GM06990 (cell line): ENCODE measurements at regions not wholly inside any gene's neighbourhood (a gene's known extent, or its start where the extent isn't known, plus 50 kb on each side); places are given as distances from the start of the nearest gene placed in this dataset.

Source experiments
- DNase-seq: peaks from one replicate; pipeline ENCODE4 v3.0.0-alpha.2; 2011; ENCODE audit not compliant: insufficient read length; ENCODE audit errors: extremely low read depth
- H3K27me3 ChIP-seq: replicated peaks from 2 replicates; pipeline ENCODE4 v1.6.0; 2011; ENCODE audit warnings: low read length; ENCODE audit not compliant: control insufficient read depth, insufficient read depth
- H3K36me3 ChIP-seq: 2 replicates; pipeline ENCODE4 v1.5.1; 2011; ENCODE audit warnings: low read length; ENCODE audit not compliant: control insufficient read depth, insufficient read depth
- H3K4me3 ChIP-seq: replicated peaks from 2 replicates; pipeline ENCODE4 v1.5.1; 2011; ENCODE audit warnings: low read depth, mild to moderate bottlenecking, control low read depth, low read length
- TF ChIP-seq, protein P1 (sequence below): IDR thresholded peaks from 2 replicates; pipeline ENCODE4 v1.5.1; 2011; ENCODE audit warnings: low read length, control low read depth, mild to moderate bottlenecking, inconsistent platforms; ENCODE audit not compliant: insufficient read depth, poor library complexity, severe bottlenecking

DNA sequence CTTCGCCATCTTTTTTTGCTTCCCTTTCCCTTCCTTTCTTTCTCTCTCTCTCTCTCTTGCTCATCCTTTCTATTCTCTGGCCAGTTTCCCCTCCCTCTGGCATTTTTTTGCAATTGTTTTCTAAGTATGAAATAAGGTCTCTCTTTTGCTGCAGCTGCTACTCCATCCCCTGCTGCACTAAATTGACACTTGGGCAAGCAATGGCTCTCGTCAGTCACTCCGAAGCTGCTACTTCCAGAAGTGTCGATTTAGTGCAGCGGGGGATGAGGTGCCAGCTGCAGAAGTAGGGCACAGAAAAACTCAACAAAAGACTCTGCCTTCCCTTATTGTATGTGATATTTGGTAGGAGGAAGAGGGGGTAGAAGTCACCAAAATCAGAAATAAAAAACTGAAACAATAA, 642.3 kb downstream of the RWDD3 start:
- Histone ChIP-seq H3K27me3 (no peaks in the 10 kb centered on the region), H3K4me3 (no peak overlapping the region), H3K36me3 (no peaks in the 10 kb centered on the region)
- no peak for DNase-seq
- TF ChIP-seq, protein P1, sequence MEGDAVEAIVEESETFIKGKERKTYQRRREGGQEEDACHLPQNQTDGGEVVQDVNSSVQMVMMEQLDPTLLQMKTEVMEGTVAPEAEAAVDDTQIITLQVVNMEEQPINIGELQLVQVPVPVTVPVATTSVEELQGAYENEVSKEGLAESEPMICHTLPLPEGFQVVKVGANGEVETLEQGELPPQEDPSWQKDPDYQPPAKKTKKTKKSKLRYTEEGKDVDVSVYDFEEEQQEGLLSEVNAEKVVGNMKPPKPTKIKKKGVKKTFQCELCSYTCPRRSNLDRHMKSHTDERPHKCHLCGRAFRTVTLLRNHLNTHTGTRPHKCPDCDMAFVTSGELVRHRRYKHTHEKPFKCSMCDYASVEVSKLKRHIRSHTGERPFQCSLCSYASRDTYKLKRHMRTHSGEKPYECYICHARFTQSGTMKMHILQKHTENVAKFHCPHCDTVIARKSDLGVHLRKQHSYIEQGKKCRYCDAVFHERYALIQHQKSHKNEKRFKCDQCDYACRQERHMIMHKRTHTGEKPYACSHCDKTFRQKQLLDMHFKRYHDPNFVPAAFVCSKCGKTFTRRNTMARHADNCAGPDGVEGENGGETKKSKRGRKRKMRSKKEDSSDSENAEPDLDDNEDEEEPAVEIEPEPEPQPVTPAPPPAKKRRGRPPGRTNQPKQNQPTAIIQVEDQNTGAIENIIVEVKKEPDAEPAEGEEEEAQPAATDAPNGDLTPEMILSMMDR = no peak

DNA sequence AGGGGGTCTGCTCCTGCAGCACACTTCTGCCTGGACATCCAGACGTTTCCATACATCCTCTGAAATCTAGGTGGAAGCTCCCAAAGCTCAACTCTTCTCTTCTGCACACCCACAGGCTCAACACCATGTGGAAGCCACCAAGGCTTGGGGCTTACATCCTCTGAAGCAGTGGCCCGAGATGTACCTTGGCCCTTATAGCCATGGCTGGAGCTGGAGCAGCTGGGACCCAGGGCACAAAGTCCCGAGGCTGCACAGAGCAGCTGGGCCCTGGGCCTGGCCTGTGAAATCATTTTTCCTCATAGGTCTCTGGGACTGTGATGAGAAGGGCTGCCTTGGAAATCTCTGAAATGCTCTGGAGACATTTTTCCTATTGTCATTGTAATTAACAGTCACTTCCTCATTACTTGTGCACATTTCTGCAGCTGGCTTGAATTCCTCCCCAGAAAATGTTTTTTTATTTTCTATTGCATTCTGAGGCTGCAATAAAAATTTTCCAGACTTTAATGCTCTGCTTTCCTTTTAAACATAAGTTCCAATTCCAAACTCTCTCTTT, 645.6 kb downstream of the RWDD3 start:
- Histone ChIP-seq H3K27me3 (no peaks in the 10 kb centered on the region), H3K36me3 (no peaks in the 10 kb centered on the region), H3K4me3 (no peak overlapping the region)
- TF ChIP-seq, protein P1 = no peak
- DNase-seq = no peak

DNA sequence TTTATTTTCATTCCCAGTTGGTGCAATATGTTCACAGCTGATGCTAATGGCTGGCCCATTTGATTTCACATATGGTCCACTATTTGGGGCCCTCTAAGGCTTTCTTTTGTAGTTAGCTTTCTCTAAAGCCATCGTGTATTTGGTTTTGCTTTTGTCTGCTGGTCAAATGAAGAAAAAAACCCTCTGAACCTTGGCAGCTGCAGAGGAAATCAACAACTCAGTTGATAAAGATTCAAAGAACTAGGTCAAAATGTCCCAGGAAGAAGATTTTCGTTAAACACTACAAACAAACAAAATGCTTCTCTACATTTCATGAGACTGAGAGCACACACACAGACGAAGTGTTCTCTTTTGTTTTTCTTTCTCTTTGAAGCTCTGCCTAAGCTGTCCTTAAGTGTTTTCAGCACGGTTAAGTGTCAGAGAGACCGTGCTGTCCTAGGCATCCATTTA, 655.0 kb downstream of the RWDD3 start:
- Histone ChIP-seq H3K36me3 (no peaks in the 10 kb centered on the region), H3K4me3 (no peak overlapping the region), H3K27me3 (no peaks in the 10 kb centered on the region)
- DNase-seq = no peak
- TF ChIP-seq, protein P1 = no peak

DNA sequence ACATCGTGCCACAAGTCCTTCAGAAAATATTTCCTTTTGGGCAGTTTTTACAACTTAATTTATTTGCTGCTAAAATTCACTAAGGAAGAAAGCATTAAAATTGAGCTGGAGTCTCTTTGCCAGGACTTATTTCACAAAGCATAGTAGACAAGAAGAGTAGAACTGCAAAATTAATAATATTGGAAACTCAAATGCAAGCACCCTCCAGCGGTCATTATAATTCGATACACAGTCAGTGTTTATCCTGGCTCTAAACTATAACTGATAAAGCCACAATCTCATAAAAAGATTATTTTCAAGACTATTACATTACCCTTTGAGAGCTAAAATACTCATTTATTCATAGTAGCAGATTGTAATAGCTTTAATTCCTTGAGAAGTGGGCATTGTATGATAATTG, 655.4 kb downstream of the RWDD3 start:
- H3K36me3 ChIP-seq = no peaks in the 10 kb centered on the region
- TF ChIP-seq, protein P1 = no peak
- no peaks in the 10 kb centered on the region for H3K27me3 ChIP-seq
- no peak for DNase-seq
- no peak overlapping the region for H3K4me3 ChIP-seq

DNA sequence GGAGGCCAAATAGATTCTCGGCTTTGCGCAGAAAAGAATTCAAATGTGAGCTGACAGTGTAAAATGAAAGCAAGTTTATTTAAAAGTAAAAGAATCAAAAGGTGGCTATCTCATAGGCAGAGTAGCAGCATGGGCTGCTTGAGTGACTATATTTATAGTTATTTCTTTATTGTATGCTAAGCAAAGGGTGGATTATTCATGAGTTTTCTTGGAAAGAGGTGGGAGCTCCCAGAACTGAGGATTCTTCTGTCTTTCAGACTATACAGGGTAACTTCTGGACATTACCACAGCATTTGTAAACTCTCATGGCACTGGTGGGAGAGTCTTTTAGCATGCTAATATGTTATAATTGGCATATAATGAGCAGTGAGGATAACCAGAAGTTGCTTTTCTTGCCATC, 659.9 kb downstream of the RWDD3 start:
- no peak for DNase-seq
- Histone ChIP-seq H3K27me3 (no peaks in the 10 kb centered on the region), H3K36me3 (no peaks in the 10 kb centered on the region), H3K4me3 (no peak overlapping the region)
- TF ChIP-seq, protein P1 = no peak

DNA sequence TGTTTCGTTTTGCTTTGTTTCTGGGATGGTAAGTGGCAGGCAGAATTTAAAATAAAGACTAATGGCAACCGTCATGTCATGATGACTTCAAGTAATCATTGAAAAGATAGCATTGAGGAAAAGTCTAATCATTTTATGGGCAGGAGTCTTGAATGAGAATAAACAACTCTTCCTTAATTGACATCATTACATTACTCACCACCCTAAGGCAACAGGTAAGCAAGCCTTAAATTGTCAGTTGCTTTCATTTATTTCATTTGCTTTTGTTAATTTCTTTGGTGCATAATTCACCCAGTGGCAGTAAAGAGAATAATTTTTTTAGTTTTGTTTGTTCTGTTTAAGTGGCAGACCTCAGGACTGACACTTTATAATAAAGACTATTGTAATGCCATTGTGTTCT, 669.0 kb downstream of the RWDD3 start:
- Histone ChIP-seq H3K36me3 (no peaks in the 10 kb centered on the region), H3K27me3 (no peaks in the 10 kb centered on the region), H3K4me3 (no peak overlapping the region)
- TF ChIP-seq, protein P1 = no peak
- DNase-seq = no peak
